ENCODE measurements at regions not wholly inside any gene's neighbourhood (a gene's known extent, or its start where the extent isn't known, plus 50 kb on each side); places are given as distances from the start of the nearest gene placed in this dataset.

DNA sequence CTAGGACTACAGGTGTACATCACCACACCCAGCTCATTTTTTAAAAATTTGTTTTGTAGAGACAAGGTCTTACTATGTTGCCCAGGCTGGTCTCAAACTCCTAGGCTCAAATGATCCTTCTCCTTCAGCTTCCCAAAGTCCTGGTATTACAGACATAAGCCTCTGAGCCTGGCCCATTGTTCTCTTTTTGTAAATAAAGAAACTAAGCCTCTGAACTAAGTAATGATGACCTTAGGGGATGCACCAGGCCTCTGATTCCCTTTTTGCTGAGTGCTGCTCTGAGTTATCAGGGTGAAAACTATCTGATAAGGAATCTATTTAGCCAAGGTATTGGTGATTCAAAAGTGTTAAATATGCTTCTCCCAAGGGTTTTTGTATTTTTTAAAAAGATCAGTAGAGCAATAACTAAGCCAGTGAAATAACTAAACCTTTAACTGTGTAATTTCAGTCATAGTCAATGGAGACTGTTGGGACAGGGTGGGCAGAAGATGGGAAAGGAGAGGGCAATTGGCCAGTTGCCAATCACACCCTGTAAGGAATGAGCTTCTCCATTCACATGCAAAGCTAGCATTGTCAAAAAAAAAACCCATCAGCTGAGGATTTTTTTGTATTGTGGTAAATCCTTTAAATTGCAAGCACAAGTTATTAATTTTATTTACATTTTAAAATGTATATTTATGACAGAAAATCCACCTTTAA is 194.8 kb upstream of the PFN2 start:
- CTCF ChIA-PET (ENCODE audit: partially characterized antibody) = interaction anchor here (0.6 to 1.6 kb wide), 7 partner anchors 14 to 449 kb away, joined by 3 to 4 read pairs (median 3); no protein-coding TSS in a partner anchor
- H3K9me3 ChIP-seq (ENCODE audit: insufficient read depth in 2 of 2, low read depth in 1 of 2, low read length in 1 of 2) = no peaks in the 10 kb centered on the region
- no peaks in the 10 kb centered on the region for H3K23me2 ChIP-seq (ENCODE audit: low read depth, low read length)
- no peak overlapping the region for H2AK5ac ChIP-seq (ENCODE audit: low read depth, low read length)
- H3K23ac ChIP-seq (ENCODE audit: insufficient read length) = no peak overlapping the region
- POLR2A ChIA-PET (ENCODE audit: partially characterized antibody) = no interaction called here
- FAIRE-seq (no peak), DNase-seq (ENCODE audit: low read depth in 1 of 2, low spot score in 2 of 2) (no peak)
- no peak overlapping the region for H3K18ac ChIP-seq (ENCODE audit: extremely low read depth, low read length)
- H3K4me3 ChIP-seq (ENCODE audit: extremely low read depth in 1 of 4, insufficient read depth in 2 of 4, low read depth in 3 of 4, low read length in 4 of 4) = no peak overlapping the region
- no peak overlapping the region for H2AFZ ChIP-seq (ENCODE audit: low read length)
- H2BK20ac ChIP-seq (ENCODE audit: low read length) = no peak overlapping the region
- no peak overlapping the region for H3K27ac ChIP-seq (ENCODE audit: low read depth, low read length)
- no peaks in the 10 kb centered on the region for H3K79me1 ChIP-seq (ENCODE audit: low read depth, low read length)
- no peak overlapping the region for H2BK120ac ChIP-seq (replicated peaks; ENCODE audit: low read depth, low read length)
- H3K4me1 ChIP-seq (replicated peaks in 1 of 4; ENCODE audit: control insufficient read depth in 3 of 4, insufficient read depth in 4 of 4, low read length in 3 of 4) = peaks cover 0 to 4% (median 0%) of the 10 kb centered on the region in 4 experiments; a peak in 1 of 7 replicates
- H2BK12ac ChIP-seq (ENCODE audit: low read depth, low read length) = no peak overlapping the region
- no peaks in the 10 kb centered on the region for H3K27me3 ChIP-seq (replicated peaks in 1 of 4; ENCODE audit: control insufficient read depth in 3 of 4, extremely low read depth in 1 of 4, insufficient read depth in 3 of 4, low read length in 3 of 4)
- no peaks in the 10 kb centered on the region for H3K79me2 ChIP-seq (ENCODE audit: control insufficient read depth in 1 of 2, insufficient read depth in 2 of 2, low read length in 2 of 2)
- no peak overlapping the region for H3K4ac ChIP-seq (replicated peaks; ENCODE audit: insufficient read length, low read depth, low read length)
- no peak overlapping the region for H4K5ac ChIP-seq (ENCODE audit: insufficient read length, low read depth, low read length)
- no peak overlapping the region for H3K14ac ChIP-seq (ENCODE audit: insufficient read length)
- no peak overlapping the region for H3K4me2 ChIP-seq (ENCODE audit: insufficient read depth in 1 of 2, low read depth in 2 of 2, low read length in 2 of 2)
- no peak overlapping the region for H2BK5ac ChIP-seq (ENCODE audit: low read depth, low read length)
- no peak overlapping the region for H4K8ac ChIP-seq (ENCODE audit: extremely low read depth, insufficient read depth, low read length)
- H4K20me1 ChIP-seq (replicated peaks in 1 of 2; ENCODE audit: control insufficient read depth in 1 of 2, insufficient read depth in 2 of 2, low read length in 2 of 2) = no peaks in the 10 kb centered on the region
- H2BK15ac ChIP-seq (ENCODE audit: low read length) = no peak overlapping the region
- H3K56ac ChIP-seq (replicated peaks; ENCODE audit: insufficient read length, low read depth, low read length) = no peak overlapping the region
- H3K36me3 ChIP-seq (ENCODE audit: control insufficient read depth in 2 of 4, insufficient read depth in 4 of 4, low read length in 3 of 4) = no peaks in the 10 kb centered on the region
- no peak overlapping the region for H3K9ac ChIP-seq (replicated peaks in 1 of 4; ENCODE audit: extremely low read depth in 1 of 4, low read depth in 3 of 4, low read length in 3 of 4)
- no peak overlapping the region for H4K91ac ChIP-seq (replicated peaks; ENCODE audit: insufficient read length, low read length)
- TF ChIP-seq TCF12 (IDR thresholded peaks at IDR 0.05; ENCODE audit: low read depth, low read length) = no peak
- TF ChIP-seq POLR2AphosphoS5 (IDR thresholded peaks at IDR 0.05; ENCODE audit: low read depth, low read length) = no peak
- no peak for TF ChIP-seq SRF (IDR thresholded peaks at IDR 0.05; ENCODE audit: low read depth, low read length)
- TF ChIP-seq ZNF274 (IDR thresholded peaks at IDR 0.05; ENCODE audit: borderline replicate concordance, extremely low read depth, low read length) = no peak
- TF ChIP-seq SIRT6 (IDR thresholded peaks at IDR 0.05; ENCODE audit: low read length) = no peak
- no peak for TF ChIP-seq HDAC2 (IDR thresholded peaks at IDR 0.05; ENCODE audit: borderline replicate concordance in 1 of 2, low read depth in 2 of 2, low read length in 2 of 2)
- TF ChIP-seq CHD1 (IDR thresholded peaks at IDR 0.05; ENCODE audit: low read depth, low read length) = no peak
- no peak for TF ChIP-seq SIX5 (IDR thresholded peaks at IDR 0.05; ENCODE audit: low read depth, low read length)
- no peak for TF ChIP-seq TEAD4 (IDR thresholded peaks at IDR 0.05; ENCODE audit: low read depth, low read length)
- TF ChIP-seq TAF1 (IDR thresholded peaks at IDR 0.05; ENCODE audit: low read depth, low read length) = no peak
- TF ChIP-seq SP2 (IDR thresholded peaks at IDR 0.05; ENCODE audit: low read length) = no peak
- TF ChIP-seq FOSL1 (IDR thresholded peaks at IDR 0.05; ENCODE audit: insufficient read depth, low read depth, low read length) = no peak
- TF ChIP-seq CBX8 (IDR thresholded peaks at IDR 0.05; ENCODE audit: borderline replicate concordance, low read depth, low read length) = no peak
- TF ChIP-seq RFX5 (IDR thresholded peaks at IDR 0.05; ENCODE audit: borderline replicate concordance, low read depth, low read length) = no peak
- TF ChIP-seq BACH1 (IDR thresholded peaks at IDR 0.05; ENCODE audit: low read length) = no peak
- no peak for TF ChIP-seq PHF8 (conservative IDR thresholded peaks at IDR 0.05; ENCODE audit: low read depth, low read length)
